ENCODE measurements at regions not wholly inside any gene's neighbourhood (a gene's known extent, or its start where the extent isn't known, plus 50 kb on each side); places are given as distances from the start of the nearest gene placed in this dataset.

- TF ChIP-seq, protein P1, sequence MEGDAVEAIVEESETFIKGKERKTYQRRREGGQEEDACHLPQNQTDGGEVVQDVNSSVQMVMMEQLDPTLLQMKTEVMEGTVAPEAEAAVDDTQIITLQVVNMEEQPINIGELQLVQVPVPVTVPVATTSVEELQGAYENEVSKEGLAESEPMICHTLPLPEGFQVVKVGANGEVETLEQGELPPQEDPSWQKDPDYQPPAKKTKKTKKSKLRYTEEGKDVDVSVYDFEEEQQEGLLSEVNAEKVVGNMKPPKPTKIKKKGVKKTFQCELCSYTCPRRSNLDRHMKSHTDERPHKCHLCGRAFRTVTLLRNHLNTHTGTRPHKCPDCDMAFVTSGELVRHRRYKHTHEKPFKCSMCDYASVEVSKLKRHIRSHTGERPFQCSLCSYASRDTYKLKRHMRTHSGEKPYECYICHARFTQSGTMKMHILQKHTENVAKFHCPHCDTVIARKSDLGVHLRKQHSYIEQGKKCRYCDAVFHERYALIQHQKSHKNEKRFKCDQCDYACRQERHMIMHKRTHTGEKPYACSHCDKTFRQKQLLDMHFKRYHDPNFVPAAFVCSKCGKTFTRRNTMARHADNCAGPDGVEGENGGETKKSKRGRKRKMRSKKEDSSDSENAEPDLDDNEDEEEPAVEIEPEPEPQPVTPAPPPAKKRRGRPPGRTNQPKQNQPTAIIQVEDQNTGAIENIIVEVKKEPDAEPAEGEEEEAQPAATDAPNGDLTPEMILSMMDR (IDR thresholded peaks at IDR 0.05; ENCODE audit: low read depth, low read length) = no peak
- TF ChIP-seq POLR2A (IDR thresholded peaks at IDR 0.05; ENCODE audit: extremely low read depth, insufficient read length) (no peak), MAX (IDR thresholded peaks at IDR 0.05; ENCODE audit: low read depth, low read length) (no peak), MYC (IDR thresholded peaks at IDR 0.05; ENCODE audit: low read depth, low read length) (no peak)
These were observed 61.5 kb upstream of the SOX13 start for GRCh38 chr1:204011426-204011825.
